ENCODE measurements at regions not wholly inside any gene's neighbourhood (a gene's known extent, or its start where the extent isn't known, plus 50 kb on each side); places are given as distances from the start of the nearest gene placed in this dataset.

DNA sequence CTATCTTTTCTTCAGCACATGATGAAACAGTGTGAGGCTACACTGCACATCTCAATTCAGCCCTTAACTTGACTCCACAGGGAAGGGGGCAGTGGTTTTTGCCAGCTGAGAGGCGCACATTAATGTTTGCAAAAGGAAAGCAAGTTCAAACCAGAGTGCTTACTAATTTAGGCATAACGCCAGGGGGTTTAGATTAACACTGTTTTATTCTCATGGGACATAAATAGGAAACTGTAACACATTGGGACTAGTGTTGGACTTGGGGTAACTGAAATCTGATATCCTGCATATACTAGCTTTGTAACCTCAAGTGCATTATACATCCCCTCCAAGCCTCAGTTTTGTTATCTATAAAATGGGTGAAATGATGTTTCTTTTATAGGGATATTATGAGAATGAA, 821.2 kb upstream of the ID2 start:
- no peaks in the 10 kb centered on the region for H3K9me3 ChIP-seq (ENCODE audit: insufficient read depth, low read depth, low read length)
- no peak overlapping the region for H3K9ac ChIP-seq (ENCODE audit: low read depth, low read length, poor library complexity, severe bottlenecking)
- no peaks in the 10 kb centered on the region for H3F3A ChIP-seq (ENCODE audit: low read depth)
- H3K4me1 ChIP-seq (ENCODE audit: insufficient read depth, low read length, poor library complexity, severe bottlenecking) = peaks cover 19% of the 10 kb centered on the region
- no peaks in the 10 kb centered on the region for H3K27me3 ChIP-seq (ENCODE audit: insufficient read depth, low read length, poor library complexity, severe bottlenecking)
- no peaks in the 10 kb centered on the region for H3K79me2 ChIP-seq (ENCODE audit: insufficient read depth, low read length)
- H3K4me2 ChIP-seq (ENCODE audit: low read depth, low read length, poor library complexity, severe bottlenecking) = no peak overlapping the region
- no peak overlapping the region for H2AFZ ChIP-seq (ENCODE audit: low read length)
- no peak overlapping the region for H3K4me3 ChIP-seq (ENCODE audit: low read length, poor library complexity, severe bottlenecking)
- H3K9me2 ChIP-seq (replicated peaks; ENCODE audit: low read depth, low read length) = no peaks in the 10 kb centered on the region
- TF ChIP-seq EZH2phosphoT487 (IDR thresholded peaks at IDR 0.05; ENCODE audit: borderline replicate concordance) = no peak
- TF ChIP-seq, protein P1, sequence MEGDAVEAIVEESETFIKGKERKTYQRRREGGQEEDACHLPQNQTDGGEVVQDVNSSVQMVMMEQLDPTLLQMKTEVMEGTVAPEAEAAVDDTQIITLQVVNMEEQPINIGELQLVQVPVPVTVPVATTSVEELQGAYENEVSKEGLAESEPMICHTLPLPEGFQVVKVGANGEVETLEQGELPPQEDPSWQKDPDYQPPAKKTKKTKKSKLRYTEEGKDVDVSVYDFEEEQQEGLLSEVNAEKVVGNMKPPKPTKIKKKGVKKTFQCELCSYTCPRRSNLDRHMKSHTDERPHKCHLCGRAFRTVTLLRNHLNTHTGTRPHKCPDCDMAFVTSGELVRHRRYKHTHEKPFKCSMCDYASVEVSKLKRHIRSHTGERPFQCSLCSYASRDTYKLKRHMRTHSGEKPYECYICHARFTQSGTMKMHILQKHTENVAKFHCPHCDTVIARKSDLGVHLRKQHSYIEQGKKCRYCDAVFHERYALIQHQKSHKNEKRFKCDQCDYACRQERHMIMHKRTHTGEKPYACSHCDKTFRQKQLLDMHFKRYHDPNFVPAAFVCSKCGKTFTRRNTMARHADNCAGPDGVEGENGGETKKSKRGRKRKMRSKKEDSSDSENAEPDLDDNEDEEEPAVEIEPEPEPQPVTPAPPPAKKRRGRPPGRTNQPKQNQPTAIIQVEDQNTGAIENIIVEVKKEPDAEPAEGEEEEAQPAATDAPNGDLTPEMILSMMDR (conservative IDR thresholded peaks at IDR 0.05; ENCODE audit: low read length) = no peak
- no peaks in the 10 kb centered on the region for H4K20me1 ChIP-seq (ENCODE audit: insufficient read depth, low read length, poor library complexity, severe bottlenecking)
- H3K36me3 ChIP-seq (ENCODE audit: insufficient read depth, low read length) = no peaks in the 10 kb centered on the region

DNA sequence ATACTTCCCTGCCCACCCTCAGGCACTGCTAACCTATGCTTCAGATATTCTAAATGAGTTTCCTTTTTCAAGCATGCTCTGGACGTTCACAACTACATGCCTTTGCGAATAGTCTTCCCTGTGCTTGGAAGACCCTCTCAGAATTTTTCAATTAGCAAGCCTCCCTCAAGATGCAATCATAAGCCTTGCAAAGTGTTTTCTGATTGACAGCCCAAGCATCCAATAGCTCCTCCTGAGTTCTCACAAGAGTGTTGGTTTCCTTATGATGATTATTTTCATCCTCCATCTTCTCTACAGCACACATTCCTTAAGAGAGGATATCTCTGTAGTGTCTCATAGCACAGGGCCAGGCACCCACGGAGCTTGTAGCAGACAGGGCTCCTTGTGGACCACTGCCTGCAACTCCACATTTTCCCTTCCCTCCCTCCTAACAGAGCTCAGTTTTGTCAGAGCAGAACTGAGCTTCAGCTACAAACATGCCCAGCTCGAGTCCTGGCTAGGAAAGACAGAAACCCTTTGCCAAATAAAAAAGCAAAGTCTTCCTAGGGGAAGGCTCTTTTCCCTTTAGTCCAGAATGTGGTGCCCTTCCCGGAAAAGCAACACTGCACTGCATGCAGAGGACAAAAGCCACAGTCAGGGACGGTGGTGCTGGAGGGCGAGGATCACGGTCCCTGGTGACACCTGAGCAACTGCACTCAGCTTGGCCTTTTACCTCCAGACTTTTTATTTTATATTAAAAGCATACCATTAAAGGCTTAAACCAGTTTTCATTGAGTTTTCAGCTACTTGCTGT, 819.8 kb upstream of the ID2 start:
- Histone ChIP-seq H3K79me2 (ENCODE audit: insufficient read depth, low read length) (no peaks in the 10 kb centered on the region), H3K4me3 (ENCODE audit: low read length, poor library complexity, severe bottlenecking) (no peak overlapping the region), H3K9me2 (replicated peaks; ENCODE audit: low read depth, low read length) (no peaks in the 10 kb centered on the region), H3K9ac (ENCODE audit: low read depth, low read length, poor library complexity, severe bottlenecking) (no peak overlapping the region), H3F3A (ENCODE audit: low read depth) (no peaks in the 10 kb centered on the region), H3K4me2 (ENCODE audit: low read depth, low read length, poor library complexity, severe bottlenecking) (no peak overlapping the region), H3K9me3 (ENCODE audit: insufficient read depth, low read depth, low read length) (no peaks in the 10 kb centered on the region), H3K27me3 (ENCODE audit: insufficient read depth, low read length, poor library complexity, severe bottlenecking) (no peaks in the 10 kb centered on the region), H3K4me1 (ENCODE audit: insufficient read depth, low read length, poor library complexity, severe bottlenecking) (peaks cover 27% of the 10 kb centered on the region), H4K20me1 (ENCODE audit: insufficient read depth, low read length, poor library complexity, severe bottlenecking) (no peaks in the 10 kb centered on the region), H3K36me3 (ENCODE audit: insufficient read depth, low read length) (no peaks in the 10 kb centered on the region), H2AFZ (ENCODE audit: low read length) (0 out of 2 replicates have a peak overlapping the region, but pooled peaks have one; percentile 9)
- TF ChIP-seq, protein P1 (conservative IDR thresholded peaks at IDR 0.05; ENCODE audit: low read length) = no peak
- TF ChIP-seq EZH2phosphoT487 (IDR thresholded peaks at IDR 0.05; ENCODE audit: borderline replicate concordance) = no peak

DNA sequence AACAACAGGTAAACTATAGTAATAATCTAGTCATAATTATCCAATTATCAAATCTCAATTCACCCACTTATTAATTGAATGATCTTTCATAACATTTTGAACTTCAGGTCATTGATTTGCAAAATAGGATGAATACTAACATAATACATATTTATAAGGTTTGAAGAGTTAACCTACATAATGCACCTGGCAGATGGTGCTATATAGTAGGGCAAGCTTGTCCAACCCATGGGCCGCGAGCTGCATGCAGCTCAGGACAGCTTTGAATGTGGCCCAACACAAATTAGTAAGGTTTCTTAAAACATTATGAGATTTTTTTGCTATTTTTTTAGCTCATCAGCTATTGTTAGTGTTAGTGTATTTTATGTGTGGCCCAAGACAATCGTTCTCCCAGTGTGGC, 815.8 kb upstream of the ID2 start:
- Histone ChIP-seq H3F3A (ENCODE audit: low read depth) (no peaks in the 10 kb centered on the region), H3K9ac (ENCODE audit: low read depth, low read length, poor library complexity, severe bottlenecking) (no peak overlapping the region), H3K36me3 (ENCODE audit: insufficient read depth, low read length) (no peaks in the 10 kb centered on the region), H3K4me2 (ENCODE audit: low read depth, low read length, poor library complexity, severe bottlenecking) (no peak overlapping the region), H2AFZ (ENCODE audit: low read length) (no peak overlapping the region), H3K4me1 (ENCODE audit: insufficient read depth, low read length, poor library complexity, severe bottlenecking) (peaks cover 39% of the 10 kb centered on the region), H3K4me3 (ENCODE audit: low read length, poor library complexity, severe bottlenecking) (no peak overlapping the region), H3K79me2 (ENCODE audit: insufficient read depth, low read length) (no peaks in the 10 kb centered on the region), H3K9me2 (replicated peaks; ENCODE audit: low read depth, low read length) (no peaks in the 10 kb centered on the region), H4K20me1 (ENCODE audit: insufficient read depth, low read length, poor library complexity, severe bottlenecking) (no peaks in the 10 kb centered on the region), H3K27me3 (ENCODE audit: insufficient read depth, low read length, poor library complexity, severe bottlenecking) (no peaks in the 10 kb centered on the region), H3K9me3 (ENCODE audit: insufficient read depth, low read depth, low read length) (no peaks in the 10 kb centered on the region)
- TF ChIP-seq, protein P1 (conservative IDR thresholded peaks at IDR 0.05; ENCODE audit: low read length) = no peak
- TF ChIP-seq EZH2phosphoT487 (IDR thresholded peaks at IDR 0.05; ENCODE audit: borderline replicate concordance) = no peak

All from Loucy (cell line).